Heart left ventricle (tissue), 16 donors: ENCODE measurements at regions not wholly inside any gene's neighbourhood (a gene's known extent, or its start where the extent isn't known, plus 50 kb on each side); places are given as distances from the start of the nearest gene placed in this dataset.

Experiments
- ATAC-seq, 4 donors: fragments of 200-7000 bp; cut with Tn5 transposase; one replicate each; pipeline ENCODE4 v1.9.1; 2020 to 2022; ENCODE audit warnings: moderate library complexity in 4 of 4, mild to moderate bottlenecking in 3 of 4, moderate number of reproducible peaks in 1 of 4
- DNase-seq, 5 donors: peaks; one replicate each; pipeline ENCODE4 v3.0.0-alpha.2; 2020
- H3K27ac ChIP-seq, 12 donors: fragments of 200-600 bp; sonication (generic) in 4 of 12; one replicate each; pipeline versions ENCODE4 v1.5.0 to v1.8.0; 2016 to 2022; ENCODE audit warnings: mild to moderate bottlenecking in 2 of 12
- H3K27me3 ChIP-seq, 9 donors: fragments of 200-600 bp; sonication (generic) in 2 of 9; one replicate each; pipeline versions ENCODE4 v1.5.1 to v1.8.0; 2016 to 2022; ENCODE audit warnings: mild to moderate bottlenecking in 3 of 9
- H3K36me3 ChIP-seq, 9 donors: fragments of 200-600 bp; sonication (generic) in 2 of 9; one replicate each; pipeline versions ENCODE4 v1.5.0 to v1.8.0; 2018 to 2022; ENCODE audit warnings: mild to moderate bottlenecking in 2 of 9
- H3K4me1 ChIP-seq, 12 donors: fragments of 200-600 bp; sonication (generic) in 4 of 12; one replicate each; pipeline versions ENCODE4 v1.5.0 to v1.8.0; 2016 to 2022; ENCODE audit warnings: mild to moderate bottlenecking in 3 of 12
- H3K4me3 ChIP-seq, 12 donors: fragments of 200-600 bp; sonication (generic) in 4 of 12; one replicate each; pipeline versions ENCODE4 v1.5.0 to v1.8.0; 2017 to 2022; ENCODE audit warnings: mild to moderate bottlenecking in 9 of 12, moderate library complexity in 4 of 12
- H3K9me3 ChIP-seq, 12 donors: fragments of 200-600 bp; sonication (generic) in 4 of 12; one replicate each; pipeline versions ENCODE4 v1.5.0 to v1.8.0; 2016 to 2022; ENCODE audit warnings: mild to moderate bottlenecking in 1 of 12
- POLR2A ChIP-seq, 2 donors: fragments of 450-650 bp; IDR thresholded peaks; one replicate each; pipeline ENCODE4 v1.6.1; 2017; ENCODE audit warnings: antibody characterized with exemption in 2 of 2, mild to moderate bottlenecking in 2 of 2, moderate library complexity in 2 of 2
- WGBS, 4 donors: extraction: QIAGEN DNeasy Blood & Tissue Kit in 2 of 4; methylation state at CpG; one replicate each; pipeline versions ENCODE4 v1.1.5 to v1.1.7; 2013 to 2018; 5-methylcytosine and 5-hydroxymethylcytosine counted together
- intact Hi-C, 10 donors: fragments of 100-400 bp; cut with DNase I; formaldehyde crosslinking; loops; one replicate each; pipeline versions ENCODE4 v1.11.1 to v1.14.2; 2022
- TF ChIP-seq, protein P1 (sequence below), 12 donors: fragments of 200-600 bp; sonication (generic) in 4 of 12; IDR thresholded peaks; one replicate each; pipeline versions ENCODE4 v1.5.0 to v1.8.0; 2018 to 2022; ENCODE audit warnings: antibody characterized with exemption in 12 of 12, mild to moderate bottlenecking in 5 of 12
- donor health status: ischemic (EF 13 %, LVEDD 7.1; RV severe dilation, severe dysfunction).
- donor health status: healthy with polysubstance abuse.
- donor health status: DM: no; HTN: yes; CAD: no.
- donor health status: DM: no; HTN: no; CAD: no.
- donor health status: ischemic (EF 25% LVEDD 6.9; RV normal size, moderate dysfunction).
- donor health status: ischemic (EF 25% LVEDD 5.7; RV mildly dilated, moderate dysfunction).
- donor health status: healthy.
- donor health status: DM: yes; HTN: yes; CAD: no.
- donor health status: ischemic (EF 35%, LVEDD 5.7; RV mildly dilated, moderate dysfunction).
- donor health status: nonischemic (EF 11% LVEDD 7.7; RV severe dilation, severe dysfunction).
- donor health status: DM: yes; HTN: yes; CAD: no.
- donor health status: PGD.
- donor health status: ischemic (EF 29% LVEDD 5.4; RV normal size, mild dysfunction).
- donor health status: nonischemic (EF 23%, LVEDD 6.1; RV moderate dilation, normal function).

DNA sequence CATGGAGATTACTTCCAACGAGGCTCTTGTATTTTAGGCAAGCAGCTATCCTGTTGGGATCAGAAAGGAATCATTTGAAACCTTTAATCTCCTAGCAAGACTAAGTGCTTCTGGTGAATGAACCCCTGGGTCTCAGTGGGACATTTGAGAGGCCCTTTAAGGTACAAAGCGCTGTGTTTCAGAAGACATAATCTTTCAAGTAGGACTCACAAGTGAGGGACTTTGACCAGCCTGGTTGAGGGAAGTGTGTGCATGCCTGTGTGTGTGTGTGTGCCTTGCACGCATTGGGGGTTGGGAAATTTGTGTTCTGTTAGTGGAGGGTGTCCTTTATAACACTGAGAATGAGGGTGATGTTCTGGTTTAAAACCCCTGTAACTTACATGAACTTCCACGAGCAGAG is 64.4 kb upstream of the KCNG1 start:
- 35 to 43% (median 41%) methylated on average over 4 of the region's 4 CpGs for WGBS, 4 donors
- DNase-seq (no peak), ATAC-seq (no peak)
- Histone ChIP-seq H3K4me3 (no peak overlapping the region), H3K36me3 (no peaks in the 10 kb centered on the region), H3K9me3 (no peaks in the 10 kb centered on the region), H3K27ac (no peak overlapping the region), H3K4me1 (no peaks in the 10 kb centered on the region), H3K27me3 (peaks cover 0 to 88% (median 53%) of the 10 kb centered on the region in 9 donors)
- intact Hi-C loops: no loop called here
- no peak for TF ChIP-seq POLR2A (IDR thresholded peaks at IDR 0.05)
- TF ChIP-seq, protein P1, sequence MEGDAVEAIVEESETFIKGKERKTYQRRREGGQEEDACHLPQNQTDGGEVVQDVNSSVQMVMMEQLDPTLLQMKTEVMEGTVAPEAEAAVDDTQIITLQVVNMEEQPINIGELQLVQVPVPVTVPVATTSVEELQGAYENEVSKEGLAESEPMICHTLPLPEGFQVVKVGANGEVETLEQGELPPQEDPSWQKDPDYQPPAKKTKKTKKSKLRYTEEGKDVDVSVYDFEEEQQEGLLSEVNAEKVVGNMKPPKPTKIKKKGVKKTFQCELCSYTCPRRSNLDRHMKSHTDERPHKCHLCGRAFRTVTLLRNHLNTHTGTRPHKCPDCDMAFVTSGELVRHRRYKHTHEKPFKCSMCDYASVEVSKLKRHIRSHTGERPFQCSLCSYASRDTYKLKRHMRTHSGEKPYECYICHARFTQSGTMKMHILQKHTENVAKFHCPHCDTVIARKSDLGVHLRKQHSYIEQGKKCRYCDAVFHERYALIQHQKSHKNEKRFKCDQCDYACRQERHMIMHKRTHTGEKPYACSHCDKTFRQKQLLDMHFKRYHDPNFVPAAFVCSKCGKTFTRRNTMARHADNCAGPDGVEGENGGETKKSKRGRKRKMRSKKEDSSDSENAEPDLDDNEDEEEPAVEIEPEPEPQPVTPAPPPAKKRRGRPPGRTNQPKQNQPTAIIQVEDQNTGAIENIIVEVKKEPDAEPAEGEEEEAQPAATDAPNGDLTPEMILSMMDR (IDR thresholded peaks at IDR 0.05): no peak

DNA sequence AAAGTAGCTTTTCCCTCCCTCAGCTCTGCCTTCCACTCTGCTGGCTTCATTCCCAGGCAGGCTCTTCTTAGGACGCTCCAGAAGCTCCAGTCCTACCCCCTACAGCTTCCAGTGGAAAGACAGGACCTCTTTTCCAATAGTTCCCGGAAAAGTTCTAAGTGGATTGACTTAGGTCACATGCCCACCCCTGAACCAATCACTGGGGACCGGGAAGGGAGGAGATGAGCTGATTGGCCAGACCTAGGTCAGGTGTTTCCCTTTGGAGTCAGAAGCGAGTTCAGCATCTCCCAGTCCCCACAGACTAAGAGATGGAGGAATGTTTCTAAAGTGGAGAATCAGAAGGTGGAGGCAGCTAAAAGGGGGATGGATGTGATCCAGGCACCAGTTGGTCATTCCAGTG is 62.9 kb upstream of the KCNG1 start:
- Histone ChIP-seq H3K27me3 (peaks cover 0 to 86% (median 39%) of the 10 kb centered on the region in 9 donors), H3K36me3 (no peaks in the 10 kb centered on the region), H3K4me1 (no peaks in the 10 kb centered on the region), H3K9me3 (no peaks in the 10 kb centered on the region), H3K27ac (no peak overlapping the region), H3K4me3 (no peak overlapping the region)
- 76 to 86% (median 76%) methylated on average over 4 of the region's 4 CpGs for WGBS, 4 donors
- intact Hi-C loops: no loop called here
- DNase-seq (no peak), ATAC-seq (no peak)
- no peak for TF ChIP-seq POLR2A (IDR thresholded peaks at IDR 0.05)
- TF ChIP-seq, protein P1 (IDR thresholded peaks at IDR 0.05): no peak

DNA sequence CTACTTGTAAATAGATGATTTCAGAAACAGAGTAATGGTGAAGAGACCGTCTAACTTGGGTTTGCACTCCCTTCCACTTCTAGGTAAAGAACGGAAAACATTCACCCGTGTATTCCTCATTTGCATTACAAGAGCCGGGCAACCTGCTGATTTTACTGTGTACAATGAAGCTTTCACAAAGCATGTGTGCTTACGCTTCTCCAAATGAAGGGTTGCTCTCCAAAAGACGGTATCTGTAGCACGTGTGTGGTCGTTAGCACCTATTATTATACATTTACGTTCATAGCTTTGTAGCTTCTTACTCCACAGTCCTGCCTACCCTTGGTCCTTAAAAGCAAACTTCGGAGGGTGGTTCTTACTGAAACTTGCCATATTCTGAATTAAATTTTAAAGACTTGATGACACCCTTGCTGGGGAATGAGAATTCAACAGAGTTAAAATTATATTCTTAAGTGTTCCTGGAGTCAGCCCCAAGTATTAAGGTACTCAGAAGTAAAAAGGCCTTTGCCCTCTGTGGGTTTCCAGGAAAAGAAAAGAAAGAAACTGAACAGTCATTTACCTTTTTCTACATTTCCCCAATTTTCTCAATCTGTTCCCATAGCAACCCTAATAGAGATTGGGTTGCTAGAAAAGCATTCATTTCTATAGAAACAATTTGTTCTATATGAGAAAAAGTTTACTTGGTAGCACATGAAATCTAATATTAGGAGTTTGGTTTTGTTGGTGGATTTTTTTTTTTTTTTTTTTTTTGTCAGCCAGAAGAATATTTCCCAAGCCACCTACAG is 61.9 kb upstream of the KCNG1 start:
- H3K9me3 ChIP-seq: no peaks in the 10 kb centered on the region
- TF ChIP-seq, protein P1 (IDR thresholded peaks at IDR 0.05): no peak
- no peak for TF ChIP-seq POLR2A (IDR thresholded peaks at IDR 0.05)
- WGBS, 4 donors: 63 to 72% (median 68%) methylated on average over 10 of the region's 10 CpGs
- no peak overlapping the region for H3K27ac ChIP-seq
- H3K36me3 ChIP-seq: no peaks in the 10 kb centered on the region
- no peaks in the 10 kb centered on the region for H3K4me1 ChIP-seq
- H3K4me3 ChIP-seq: no peak overlapping the region
- intact Hi-C loops: no loop called here
- DNase-seq: no peak
- H3K27me3 ChIP-seq: peaks cover 0 to 79% (median 32%) of the 10 kb centered on the region in 9 donors
- no peak for ATAC-seq

DNA sequence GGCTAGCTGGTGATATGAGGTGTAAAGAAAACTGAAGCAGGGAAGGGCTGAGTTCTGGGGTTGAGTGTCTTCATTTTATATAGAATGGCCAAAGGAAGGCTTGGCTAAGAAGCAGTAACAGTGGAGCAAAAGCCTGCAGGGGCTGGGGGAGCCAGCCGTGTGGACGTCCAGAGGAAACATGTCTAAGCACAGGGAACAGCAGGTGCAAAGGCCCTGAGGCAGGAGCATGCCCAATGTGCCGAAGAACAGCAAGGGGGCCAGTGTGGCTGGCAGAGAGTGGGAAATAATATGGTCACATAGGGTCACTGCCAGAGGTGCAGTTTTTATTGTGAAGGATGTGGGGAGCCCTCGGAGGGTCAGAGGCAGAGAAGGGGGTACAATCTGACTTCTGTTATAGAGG is 60.5 kb upstream of the KCNG1 start:
- Histone ChIP-seq H3K9me3 (no peaks in the 10 kb centered on the region), H3K4me3 (no peak overlapping the region), H3K27ac (no peak overlapping the region), H3K4me1 (no peaks in the 10 kb centered on the region), H3K27me3 (peaks cover 0 to 76% (median 34%) of the 10 kb centered on the region in 9 donors), H3K36me3 (no peaks in the 10 kb centered on the region)
- 57 to 73% (median 64%) methylated on average over 4 of the region's 4 CpGs for WGBS, 4 donors
- intact Hi-C loops: no loop called here
- TF ChIP-seq, protein P1 (IDR thresholded peaks at IDR 0.05): no peak
- no peak for TF ChIP-seq POLR2A (IDR thresholded peaks at IDR 0.05)
- no peak for DNase-seq
- no peak for ATAC-seq
